OCI-M2 (cell line): ENCODE measurements at regions not wholly inside any gene's neighbourhood (a gene's known extent, or its start where the extent isn't known, plus 50 kb on each side); places are given as distances from the start of the nearest gene placed in this dataset.

ENCODE experiments used
- DNase-seq: peaks from one replicate; lab custom pipeline; 2025; ENCODE audit not compliant: unreplicated experiment; lab: John Stamatoyannopoulos, UW

GRCh38 chr2:133936601-133937000, 317.3 kb upstream of the MGAT5 start:
- no peak for DNase-seq

DNA sequence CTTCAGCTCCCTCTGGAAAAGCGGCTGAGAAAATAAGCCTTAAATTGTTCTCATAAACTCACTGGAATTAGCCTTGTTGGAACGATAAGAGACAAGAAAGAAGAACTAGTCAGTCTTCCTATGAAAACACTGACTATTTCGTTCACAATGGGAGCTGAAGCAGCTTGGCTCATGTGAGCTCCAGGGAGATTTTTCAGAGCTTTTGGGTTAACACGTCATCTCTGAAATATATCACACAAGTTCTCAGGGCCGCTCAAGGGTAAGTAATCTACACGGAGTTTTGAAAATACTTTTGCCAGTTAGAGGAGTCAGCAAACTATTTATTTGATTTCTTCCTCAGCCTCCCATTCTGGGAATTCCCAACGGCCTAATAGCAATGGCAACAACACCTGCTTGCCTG, 316.2 kb upstream of the MGAT5 start:
- no peak for DNase-seq

DNA sequence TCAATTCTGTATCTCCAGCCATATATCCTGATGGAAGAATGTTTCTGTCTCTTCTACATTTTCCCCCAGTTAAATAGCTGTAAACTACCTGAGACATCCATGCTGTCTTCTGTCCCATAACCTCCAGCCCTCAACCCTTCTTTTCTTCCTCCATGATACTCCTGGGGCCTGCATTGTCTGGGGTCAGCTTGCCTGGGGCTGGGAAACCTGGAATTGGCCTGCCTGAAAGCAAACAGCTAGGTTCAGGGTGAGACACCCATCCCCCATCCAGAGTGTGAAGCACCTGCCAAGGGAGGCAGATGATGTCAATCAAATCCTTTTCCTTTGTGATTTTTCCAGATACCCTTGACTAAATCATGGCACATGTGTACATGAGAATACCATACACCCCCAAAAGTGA, 313.7 kb upstream of the MGAT5 start:
- no peak for DNase-seq

DNA sequence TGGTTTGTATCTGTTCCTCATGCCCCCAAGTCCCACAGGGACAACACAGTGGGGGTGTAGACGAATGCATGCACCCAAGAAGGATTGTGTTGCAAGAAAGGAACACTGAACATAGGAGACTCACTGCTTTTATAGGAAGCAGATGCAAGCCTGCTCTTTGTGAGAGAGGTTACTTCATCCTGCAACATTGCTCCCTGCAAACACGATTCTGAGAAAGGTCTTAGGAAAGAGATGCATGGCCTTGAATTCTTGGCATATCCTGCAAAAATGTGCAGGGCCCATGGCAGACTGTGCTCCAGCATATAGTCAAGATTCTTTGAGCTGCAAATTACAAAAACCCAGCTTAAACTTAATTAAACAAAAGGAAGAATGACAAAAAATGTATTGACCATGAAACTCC, 312.2 kb upstream of the MGAT5 start:
- no peak for DNase-seq

DNA sequence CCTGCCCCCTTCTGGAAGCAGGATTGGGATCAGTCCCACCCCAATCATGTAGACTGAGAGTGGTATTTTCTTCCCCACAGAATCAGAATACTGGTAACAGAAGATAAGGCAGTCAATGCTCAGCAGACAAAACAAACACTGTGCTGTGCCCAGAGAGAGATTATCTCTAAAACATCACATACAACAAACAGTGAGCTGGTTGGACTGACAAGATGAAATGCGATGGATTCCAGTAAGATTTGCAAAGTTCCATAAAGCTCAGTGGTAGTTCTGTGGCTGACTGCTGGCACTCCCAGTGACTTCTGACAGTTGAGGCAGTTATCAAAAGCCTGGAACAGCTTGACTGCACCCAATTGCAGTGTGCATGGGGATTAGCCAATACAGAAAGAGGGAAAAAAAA, 311.5 kb upstream of the MGAT5 start:
- no peak for DNase-seq

DNA sequence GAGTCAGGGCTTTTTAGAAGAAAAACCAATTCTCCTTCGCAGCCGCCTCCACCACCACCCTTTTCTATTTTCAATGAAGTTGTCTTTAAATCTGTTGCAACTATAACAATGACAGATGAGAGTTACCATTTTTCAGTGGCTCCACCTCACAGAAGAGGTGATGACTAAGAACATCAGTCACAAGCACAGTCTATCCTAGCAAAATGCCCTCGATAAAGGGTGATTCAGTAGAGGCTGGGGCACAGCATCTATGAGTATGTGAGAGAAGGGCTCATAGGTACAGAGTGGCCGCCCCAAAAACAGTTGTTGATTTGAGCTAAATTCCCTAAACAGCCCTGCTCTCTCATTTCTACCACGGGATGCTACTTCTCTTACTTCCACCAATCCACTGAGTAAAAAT, 310.8 kb upstream of the MGAT5 start:
- DNase-seq, result no peak

DNA sequence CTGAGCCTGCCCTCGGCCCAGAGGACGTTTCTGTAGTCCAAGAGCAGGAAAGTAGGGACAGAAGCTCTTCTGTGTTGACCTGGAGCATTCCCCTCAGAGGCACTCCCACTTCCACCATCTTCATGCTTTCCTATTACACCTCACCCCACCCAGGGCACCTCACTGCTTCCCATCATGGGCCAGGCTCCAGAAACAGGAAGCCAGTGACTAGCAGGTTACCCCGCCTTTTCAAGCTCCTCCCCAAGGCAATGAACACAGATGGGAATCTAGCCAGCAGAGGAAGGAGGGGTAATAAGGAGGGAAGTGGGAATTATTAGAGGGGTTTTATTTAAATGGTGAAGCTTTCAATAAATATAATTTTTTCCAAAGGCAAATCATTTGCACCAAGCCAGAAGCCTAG, 308.8 kb upstream of the MGAT5 start:
- DNase-seq, result no peak

DNA sequence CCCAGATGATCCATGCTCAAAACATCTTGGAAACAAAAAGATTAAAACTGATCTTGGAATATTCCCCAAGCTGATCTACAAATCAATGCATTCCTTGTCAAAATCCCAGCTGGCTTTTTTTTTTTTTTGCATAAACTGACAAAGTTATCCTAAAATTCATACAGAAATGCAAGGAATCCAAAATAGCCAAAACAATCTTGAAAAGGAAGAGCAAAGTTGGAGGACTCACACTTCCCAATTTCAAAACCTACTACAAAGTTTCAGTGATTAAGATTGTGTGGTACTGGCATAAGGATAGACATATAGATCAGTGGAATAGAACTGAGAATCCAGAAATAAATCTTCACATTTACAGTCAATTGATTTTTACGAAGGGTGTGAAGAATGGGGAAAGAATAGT, 306.8 kb upstream of the MGAT5 start:
- no peak for DNase-seq

DNA sequence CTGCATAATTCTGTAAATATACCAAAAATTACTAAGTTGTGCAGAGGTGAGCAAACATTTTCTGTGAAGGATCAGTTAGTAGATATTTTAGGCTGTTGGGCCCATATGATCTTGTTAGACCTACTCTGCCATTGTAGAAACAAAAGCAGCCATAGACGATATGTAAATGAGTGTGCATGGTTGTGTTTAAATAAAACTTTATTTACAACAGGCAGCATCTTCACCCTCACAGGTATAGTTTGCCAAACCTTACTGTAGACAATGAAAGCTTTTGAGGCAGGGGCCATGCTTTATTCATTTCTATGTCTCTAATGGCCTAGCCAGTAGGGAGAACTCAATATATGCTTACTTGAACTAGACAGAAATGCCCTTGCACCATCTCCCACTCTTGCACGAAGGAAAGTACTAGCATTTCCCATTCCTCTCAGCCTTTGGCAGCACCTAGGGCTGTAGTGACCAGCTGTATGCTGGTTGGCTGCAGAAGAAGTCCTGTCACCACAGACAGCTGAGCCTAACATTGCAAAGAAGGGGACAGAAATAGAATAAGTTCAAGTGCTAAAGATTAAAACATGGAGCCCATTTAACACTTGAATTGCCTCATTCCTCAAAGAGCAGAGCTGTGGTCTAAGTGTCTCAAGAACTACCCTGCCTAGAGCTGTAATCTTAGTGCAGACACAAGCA, 305.1 kb upstream of the MGAT5 start:
- DNase-seq, result no peak

DNA sequence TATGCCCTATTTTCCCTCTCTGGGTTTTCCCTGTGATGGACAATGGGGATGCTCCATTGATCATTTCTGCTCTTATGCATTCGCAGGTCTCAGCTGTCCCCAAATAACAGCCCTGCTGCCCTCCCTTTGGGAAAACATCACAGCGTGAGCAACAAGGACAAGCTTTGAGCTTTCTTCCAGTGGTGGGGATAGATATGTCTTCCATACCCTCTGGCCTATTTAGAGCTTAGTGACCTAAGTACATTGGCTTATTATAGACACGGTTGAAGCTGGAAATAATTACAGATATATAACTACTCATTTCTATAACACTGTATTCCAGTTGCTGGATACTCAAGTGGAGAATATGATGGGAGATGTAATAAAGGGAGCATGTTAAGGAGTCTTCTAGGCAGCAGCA, 304.3 kb upstream of the MGAT5 start:
- DNase-seq, result no peak

GRCh38 chr2:133951209-133951608, 302.7 kb upstream of the MGAT5 start:
- no peak for DNase-seq

- DNase-seq, result no peak
Measured at GRCh38 chr2:133952420-133952819, 301.5 kb upstream of the MGAT5 start.

DNA sequence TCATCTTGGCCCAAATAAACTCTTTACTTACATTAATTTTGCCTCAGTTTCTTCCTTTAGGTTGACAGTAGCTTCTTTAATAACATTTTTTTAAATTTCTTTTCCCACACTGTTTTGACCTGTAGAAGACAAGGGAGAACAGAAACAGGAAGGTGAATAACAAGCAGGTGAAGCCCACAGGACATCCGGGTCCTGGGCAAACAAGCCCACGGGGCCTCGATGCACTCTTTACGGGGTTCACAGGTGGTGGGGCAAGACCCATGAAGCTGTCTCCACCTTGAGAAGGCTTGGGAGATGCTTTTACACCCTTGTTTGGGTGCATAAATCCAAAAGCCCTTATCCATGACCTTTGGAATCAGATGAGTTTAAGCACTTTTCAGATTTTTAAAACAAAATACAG, 301.0 kb upstream of the MGAT5 start:
- DNase-seq, result no peak

GRCh38 chr2:133953524-133953923, 300.3 kb upstream of the MGAT5 start:
- no peak for DNase-seq

DNA sequence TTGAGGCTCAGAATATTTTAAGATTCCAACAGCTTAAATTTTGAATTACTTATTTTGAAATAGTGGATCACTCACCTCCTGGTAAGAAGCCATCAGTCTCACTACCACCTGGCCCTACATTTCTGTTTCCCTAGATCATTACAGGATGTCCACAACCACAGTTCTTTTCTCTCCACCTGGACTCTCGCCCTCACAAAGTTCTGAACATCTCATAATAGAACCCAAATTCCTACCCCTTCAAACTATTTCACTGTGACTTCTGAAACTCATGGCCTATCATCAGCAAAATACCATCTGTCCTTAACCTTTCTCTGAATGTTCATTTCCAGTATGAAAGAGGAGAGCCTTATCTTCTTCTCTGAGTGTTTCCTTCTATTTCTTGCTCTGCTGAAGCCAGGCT, 299.2 kb upstream of the MGAT5 start:
- no peak for DNase-seq

- DNase-seq, result no peak
Measured at GRCh38 chr2:133955169-133955568, 298.7 kb upstream of the MGAT5 start.

DNA sequence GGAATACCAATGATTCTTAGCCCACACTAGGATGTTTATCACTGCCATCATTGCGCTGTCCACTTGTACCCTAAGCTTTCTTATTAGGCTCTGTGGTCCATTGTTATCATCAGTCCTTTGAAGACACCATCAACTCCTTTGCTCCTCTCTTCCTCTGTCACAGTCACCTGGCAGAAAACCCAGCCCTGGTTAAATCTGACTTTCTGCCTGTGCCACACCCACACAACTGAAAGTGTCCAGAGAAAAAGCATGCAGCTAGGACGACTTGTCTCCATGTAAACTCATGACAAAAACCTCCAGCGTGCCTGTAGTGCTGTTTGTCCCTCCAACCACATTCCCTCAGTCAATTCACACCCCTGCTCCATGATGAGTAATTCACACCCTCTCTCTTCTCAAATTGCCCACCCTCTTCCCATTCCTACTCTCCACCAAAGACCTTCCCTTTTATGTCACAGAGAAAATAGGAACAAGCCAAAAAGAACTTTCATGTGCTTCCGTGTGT, 297.4 kb upstream of the MGAT5 start:
- DNase-seq, result no peak

DNA sequence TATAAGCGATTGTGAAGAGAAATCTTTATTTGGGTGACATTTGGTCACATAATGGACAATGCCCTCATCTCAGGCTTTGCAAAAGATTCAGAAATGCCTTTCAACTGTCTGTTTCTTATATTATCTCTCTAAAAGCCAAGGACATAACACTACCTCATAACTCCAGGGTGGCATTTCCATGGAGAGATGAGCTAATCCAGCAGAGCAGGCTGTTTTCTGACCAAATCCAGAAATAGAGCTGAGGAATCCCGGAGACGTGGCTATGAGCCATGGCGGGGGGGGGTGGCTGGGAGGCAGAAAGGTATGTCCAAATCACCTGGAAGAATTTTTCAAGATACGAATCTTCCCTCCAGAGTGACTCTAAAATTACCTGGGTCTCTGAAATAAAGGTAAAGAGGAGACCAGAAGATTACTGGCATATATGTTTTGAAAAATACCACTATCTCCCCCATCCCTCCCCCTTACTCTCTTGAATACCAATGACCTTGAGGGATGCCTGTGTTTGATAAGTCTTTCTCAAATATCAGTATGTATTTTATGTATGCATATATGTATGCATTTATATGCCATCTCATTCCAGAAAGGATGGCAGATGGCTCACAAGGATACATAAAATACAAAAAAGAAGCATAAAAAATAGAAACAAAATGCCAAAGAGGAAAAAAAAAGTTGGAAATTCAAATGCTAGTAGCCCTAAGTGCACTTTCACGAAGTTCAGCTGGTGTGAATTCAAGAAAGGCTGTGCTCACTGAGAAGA, 296.0 kb upstream of the MGAT5 start:
- no peak for DNase-seq

- no peak for DNase-seq
Measured at GRCh38 chr2:133959066-133959465, 294.8 kb upstream of the MGAT5 start.

DNA sequence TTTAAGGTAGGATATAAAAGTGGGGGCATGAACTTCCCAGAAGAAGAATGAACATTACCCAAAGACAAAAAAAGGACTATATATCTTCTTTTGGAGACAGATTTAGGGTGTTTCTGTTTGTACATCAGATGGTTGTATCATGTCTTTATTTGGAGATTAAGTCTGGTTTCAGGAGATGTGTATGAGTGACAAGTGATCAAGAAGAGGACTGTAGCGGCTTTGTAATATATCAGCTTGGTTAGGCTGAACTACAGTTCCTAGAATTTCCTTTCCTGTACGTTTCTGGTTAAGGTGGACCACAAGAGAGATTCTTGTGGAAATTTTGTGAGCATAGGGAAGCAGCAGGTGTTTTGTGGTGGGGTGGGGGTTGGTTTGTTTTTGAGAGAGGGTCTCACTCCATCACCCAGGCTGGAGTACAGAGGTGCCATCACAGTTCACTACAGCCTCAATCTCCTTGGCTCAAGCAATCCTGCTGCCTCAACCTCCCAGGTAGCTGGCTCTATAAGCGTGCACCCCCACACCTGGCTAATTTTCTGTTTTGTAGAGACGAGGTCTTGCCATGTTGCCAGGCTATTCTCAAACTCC, 287.1 kb upstream of the MGAT5 start:
- no peak for DNase-seq

- no peak for DNase-seq
Measured at GRCh38 chr2:133967326-133967725, 286.5 kb upstream of the MGAT5 start.

DNA sequence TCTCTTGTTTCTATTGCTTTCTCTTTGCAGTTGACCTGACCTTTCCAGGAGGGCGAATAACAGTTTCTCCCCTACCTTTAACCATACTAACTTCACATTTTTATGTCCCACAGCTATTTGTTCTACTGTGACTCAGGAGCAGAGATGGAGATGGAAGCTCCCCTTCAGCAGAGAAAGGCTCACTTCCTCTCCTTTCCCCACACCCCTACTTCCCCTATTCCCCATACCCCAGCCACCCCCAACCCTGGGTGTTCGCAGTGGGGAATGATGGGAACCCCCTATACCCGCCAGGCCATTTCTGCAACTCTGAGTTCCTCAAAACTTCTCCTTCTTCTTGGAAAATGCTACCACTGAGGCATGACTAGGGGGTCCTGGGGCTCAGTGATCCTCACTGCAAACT, 285.4 kb upstream of the MGAT5 start:
- DNase-seq, result no peak
